ENCODE measurements at regions not wholly inside any gene's neighbourhood (a gene's known extent, or its start where the extent isn't known, plus 50 kb on each side); places are given as distances from the start of the nearest gene placed in this dataset.
A peak's percentile ranks its signal among the peaks of the same experiment; 100 is the strongest.

DNA sequence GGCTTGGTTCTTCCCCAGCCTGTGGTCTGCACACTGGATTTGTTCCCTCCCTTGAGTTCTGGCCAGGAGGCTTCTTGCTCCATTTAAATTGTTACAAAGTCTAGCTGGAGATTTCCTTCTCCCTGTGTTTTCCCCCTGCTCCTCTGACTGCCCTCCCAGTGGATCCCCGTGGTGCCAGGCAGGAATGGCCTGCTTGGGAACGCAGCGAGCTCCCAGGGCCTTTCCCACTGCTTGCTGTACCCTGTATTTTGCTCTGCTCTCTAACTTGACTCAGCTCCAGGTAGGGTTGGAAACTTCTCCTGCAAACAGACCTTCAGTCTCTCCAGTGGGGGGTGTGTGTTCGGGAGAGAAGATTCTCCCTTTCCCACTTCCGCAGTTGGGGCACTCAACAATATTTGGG, 349.2 kb upstream of the FBXO33 start:
- no peak overlapping the region for H2AK5ac ChIP-seq (ENCODE audit: insufficient read length, low read length)
- Mint-ChIP-seq H3K27me3 (ENCODE audit: low read depth) (no peaks in the 10 kb centered on the region), H3K36me3 (ENCODE audit: insufficient read depth in 1 of 3, low read depth in 3 of 3) (no peaks in the 10 kb centered on the region), H3K4me1 (peaks cover 12 to 13% of the 10 kb centered on the region in 2 experiments), H3K9me3 (no peaks in the 10 kb centered on the region), H3K4me3 (no peak overlapping the region; a peak in 1 of 5 replicates), H3K27ac (peak overlapping the region; percentile 49 to 92 (median 74); a peak in 4 of 7 replicates)
- no peak overlapping the region for H4K5ac ChIP-seq (ENCODE audit: insufficient read length, low read depth, low read length)
- no peak overlapping the region for H2AFZ ChIP-seq (ENCODE audit: low read length)
- H3K4ac ChIP-seq (ENCODE audit: low read depth, low read length) = no peak overlapping the region
- H4K8ac ChIP-seq (replicated peaks; ENCODE audit: insufficient read length, low read depth, low read length) = no peak overlapping the region
- H3K79me1 ChIP-seq (ENCODE audit: insufficient read depth, low read depth, low read length, poor library complexity, severe bottlenecking) = no peaks in the 10 kb centered on the region
- H2BK120ac ChIP-seq (ENCODE audit: low read depth, low read length, poor library complexity, severe bottlenecking) = no peak overlapping the region
- no peak overlapping the region for H3T11ph ChIP-seq (ENCODE audit: low read length)
- H3K14ac ChIP-seq (ENCODE audit: insufficient read depth, low read length) = no peak overlapping the region
- H2BK20ac ChIP-seq (ENCODE audit: low read depth, low read length, poor library complexity, severe bottlenecking) = no peak overlapping the region
- H3K9me3 ChIP-seq (ENCODE audit: control insufficient read depth, low read depth, low read length) = no peaks in the 10 kb centered on the region
- no peak overlapping the region for H3K18ac ChIP-seq (ENCODE audit: insufficient read length, low read depth, low read length)
- no peak overlapping the region for H2BK15ac ChIP-seq (ENCODE audit: low read depth, low read length)
- no peak overlapping the region for H3K56ac ChIP-seq (ENCODE audit: insufficient read length, low read depth, low read length)
- H3K23me2 ChIP-seq (ENCODE audit: insufficient read length, low read depth, low read length, poor library complexity, severe bottlenecking) = no peaks in the 10 kb centered on the region
- no peak overlapping the region for H2BK12ac ChIP-seq (ENCODE audit: insufficient read length, low read depth, low read length)
- no peaks in the 10 kb centered on the region for H3K79me2 ChIP-seq (ENCODE audit: insufficient read depth, low read length)
- WGBS (ENCODE audit: extremely low coverage, insufficient read length, low lambda C conversion rate) = no CpG with 5 or more reads among the region's 5 CpGs
- no peak for DNase-seq
- no peak overlapping the region for H4K91ac ChIP-seq (ENCODE audit: insufficient read length, low read depth, low read length)
- no peaks in the 10 kb centered on the region for H3K27me3 ChIP-seq (ENCODE audit: insufficient read depth, low read length)
- no peak overlapping the region for H2BK5ac ChIP-seq (ENCODE audit: insufficient read length, low read length)
- no peak overlapping the region for H3K27ac ChIP-seq (ENCODE audit: insufficient read length, low read depth, low read length)
- no peak overlapping the region for H3K4me2 ChIP-seq (ENCODE audit: insufficient read depth, insufficient read length, low read length)
- H3K4me1 ChIP-seq (ENCODE audit: insufficient read depth, low read length) = no peaks in the 10 kb centered on the region
- H4K20me1 ChIP-seq (ENCODE audit: control insufficient read depth, insufficient read depth, insufficient read length) = no peaks in the 10 kb centered on the region
- H3K23ac ChIP-seq (ENCODE audit: insufficient read length, low read depth, low read length) = no peak overlapping the region
- TF ChIP-seq, protein P1, sequence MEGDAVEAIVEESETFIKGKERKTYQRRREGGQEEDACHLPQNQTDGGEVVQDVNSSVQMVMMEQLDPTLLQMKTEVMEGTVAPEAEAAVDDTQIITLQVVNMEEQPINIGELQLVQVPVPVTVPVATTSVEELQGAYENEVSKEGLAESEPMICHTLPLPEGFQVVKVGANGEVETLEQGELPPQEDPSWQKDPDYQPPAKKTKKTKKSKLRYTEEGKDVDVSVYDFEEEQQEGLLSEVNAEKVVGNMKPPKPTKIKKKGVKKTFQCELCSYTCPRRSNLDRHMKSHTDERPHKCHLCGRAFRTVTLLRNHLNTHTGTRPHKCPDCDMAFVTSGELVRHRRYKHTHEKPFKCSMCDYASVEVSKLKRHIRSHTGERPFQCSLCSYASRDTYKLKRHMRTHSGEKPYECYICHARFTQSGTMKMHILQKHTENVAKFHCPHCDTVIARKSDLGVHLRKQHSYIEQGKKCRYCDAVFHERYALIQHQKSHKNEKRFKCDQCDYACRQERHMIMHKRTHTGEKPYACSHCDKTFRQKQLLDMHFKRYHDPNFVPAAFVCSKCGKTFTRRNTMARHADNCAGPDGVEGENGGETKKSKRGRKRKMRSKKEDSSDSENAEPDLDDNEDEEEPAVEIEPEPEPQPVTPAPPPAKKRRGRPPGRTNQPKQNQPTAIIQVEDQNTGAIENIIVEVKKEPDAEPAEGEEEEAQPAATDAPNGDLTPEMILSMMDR (conservative IDR thresholded peaks at IDR 0.05) = no peak
- no peak overlapping the region for H3K9ac ChIP-seq (ENCODE audit: extremely low read depth, insufficient read length, low read length)
